BJ (cell line): ENCODE measurements at regions not wholly inside any gene's neighbourhood (a gene's known extent, or its start where the extent isn't known, plus 50 kb on each side); places are given as distances from the start of the nearest gene placed in this dataset.

Source experiments
- CTCF ChIA-PET: fragments of 350-600 bp; formaldehyde crosslinking; extraction: SDS; loops from one replicate; lab custom pipeline; 2021; ENCODE audit warnings: antibody characterized with exemption, inconsistent platforms; lab: Yijun Ruan, JAX
- POLR2A ChIA-PET: fragments of 300-600 bp; sonication (Branson Sonifier 250); formaldehyde crosslinking; extraction: SDS; loops from one replicate; lab custom pipeline; 2021; ENCODE audit warnings: antibody characterized with exemption; lab: Charles Lee
- DNase-seq: peaks from one replicate; pipeline ENCODE4 v3.0.0-alpha.2; 2011; ENCODE audit warnings: low read depth
- H3K27me3 ChIP-seq: 2 replicates; pipeline ENCODE4 v1.6.0; 2011; ENCODE audit warnings: low read length; ENCODE audit not compliant: control insufficient read depth, insufficient read depth
- H3K36me3 ChIP-seq: 2 replicates; pipeline ENCODE4 v1.5.1; 2011; ENCODE audit warnings: low read length; ENCODE audit not compliant: control insufficient read depth, insufficient read depth
- H3K4me3 ChIP-seq: 2 replicates; pipeline ENCODE4 v1.5.1; 2011; ENCODE audit warnings: low read depth, mild to moderate bottlenecking, control low read depth, low read length
- CTCF ChIP-seq: IDR thresholded peaks from 2 replicates; pipeline ENCODE4 v1.5.1; 2011; ENCODE audit warnings: low read depth, mild to moderate bottlenecking, control low read depth, inconsistent platforms, low read length, moderate library complexity; ENCODE audit not compliant: insufficient read depth

DNA sequence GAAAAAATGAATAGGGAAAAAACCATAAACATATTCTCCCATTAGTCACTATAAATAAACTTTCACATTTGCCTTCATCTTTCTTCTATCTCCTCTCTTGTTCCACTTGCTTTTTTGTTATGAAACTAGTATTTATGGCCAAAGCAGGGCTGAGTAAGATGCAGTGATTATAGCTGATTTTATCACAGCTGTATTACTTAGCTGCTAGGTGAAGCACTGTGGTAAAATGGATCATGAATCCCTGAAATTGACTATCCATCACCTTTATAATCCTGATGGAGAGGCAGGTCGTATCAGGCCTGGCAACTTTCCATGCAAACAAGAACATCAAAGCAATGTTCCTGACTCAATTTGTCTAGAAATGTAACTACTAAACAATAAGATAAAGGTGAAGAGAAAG, 471.6 kb downstream of the TUSC7 start:
- no peak for TF ChIP-seq CTCF
- no peaks in the 10 kb centered on the region for H3K36me3 ChIP-seq
- no peak for DNase-seq
- no peaks in the 10 kb centered on the region for H3K27me3 ChIP-seq
- no peak overlapping the region for H3K4me3 ChIP-seq
- CTCF ChIA-PET: no interaction called here
- POLR2A ChIA-PET: no interaction called here

DNA sequence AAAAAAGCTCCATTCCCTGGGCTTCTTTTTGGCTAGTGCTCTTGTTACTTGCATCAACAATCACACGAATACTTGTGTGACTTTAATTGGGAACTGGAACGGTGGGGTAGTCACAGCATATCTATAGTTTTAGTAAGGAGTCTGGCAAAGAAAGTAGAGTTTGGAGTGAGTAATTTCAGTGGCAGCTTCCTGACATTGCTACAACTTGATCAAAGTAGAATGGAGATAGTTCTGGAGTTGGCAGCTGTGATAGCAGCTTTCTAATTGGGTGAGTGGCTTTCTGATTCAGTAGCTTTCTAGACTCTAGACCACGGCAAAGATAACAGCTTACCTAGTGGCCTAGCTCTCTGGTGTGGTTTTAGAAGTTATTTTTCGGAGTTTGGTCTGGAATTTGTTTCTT, 475.0 kb downstream of the TUSC7 start:
- H3K4me3 ChIP-seq: no peak overlapping the region
- no peaks in the 10 kb centered on the region for H3K27me3 ChIP-seq
- DNase-seq: peak; percentile 27
- H3K36me3 ChIP-seq: no peaks in the 10 kb centered on the region
- no peak for TF ChIP-seq CTCF
- POLR2A ChIA-PET: no interaction called here
- CTCF ChIA-PET: interaction anchor here (0.9 kb wide), 1 partner anchor 124 kb away, joined by 3 read pairs; no protein-coding TSS in a partner anchor

- DNase-seq: no peak
- no peaks in the 10 kb centered on the region for H3K36me3 ChIP-seq
- no peaks in the 10 kb centered on the region for H3K27me3 ChIP-seq
- POLR2A ChIA-PET: no interaction called here
- TF ChIP-seq CTCF: no peak
- H3K4me3 ChIP-seq: no peak overlapping the region
- CTCF ChIA-PET: no interaction called here
Measured at GRCh38 chr3:117191245-117191644, 481.7 kb downstream of the TUSC7 start.

DNA sequence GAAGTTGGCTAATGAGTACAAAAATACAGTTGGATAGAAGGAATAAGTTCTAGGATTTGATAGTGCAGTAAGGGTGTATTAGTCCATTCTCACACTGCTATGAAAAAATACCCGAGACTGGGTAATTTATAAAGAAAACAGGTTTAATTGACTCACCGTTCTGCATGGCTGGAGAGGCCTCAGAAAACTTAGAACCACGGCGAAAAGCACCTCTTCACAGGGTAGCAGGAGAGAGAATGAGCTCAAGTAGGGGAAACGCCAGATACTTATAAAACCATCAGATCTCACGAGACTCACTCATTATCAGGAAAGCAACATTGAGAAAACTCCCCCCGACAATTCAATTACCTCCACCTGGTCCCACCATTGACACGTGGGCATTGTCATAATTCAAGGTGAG, 483.3 kb downstream of the TUSC7 start:
- Histone ChIP-seq H3K4me3 (no peak overlapping the region), H3K36me3 (no peaks in the 10 kb centered on the region), H3K27me3 (no peaks in the 10 kb centered on the region)
- DNase-seq: no peak
- ChIA-PET CTCF (interaction anchor here (0.6 to 3.7 kb wide), 9 partner anchors 21 to 249 kb away, joined by 3 to 13 read pairs (median 3); no protein-coding TSS in a partner anchor), POLR2A (interaction anchor here (0.6 kb wide), 1 partner anchor 20 kb away, joined by 3 read pairs; no protein-coding TSS in a partner anchor)
- TF ChIP-seq CTCF: no peak

- POLR2A ChIA-PET: no interaction called here
- CTCF ChIA-PET: interaction anchor here (0.6 to 3.7 kb wide), 9 partner anchors 20 to 249 kb away, joined by 3 to 13 read pairs (median 3); no protein-coding TSS in a partner anchor
- Histone ChIP-seq H3K36me3 (no peaks in the 10 kb centered on the region), H3K4me3 (no peak overlapping the region), H3K27me3 (no peaks in the 10 kb centered on the region)
- no peak for DNase-seq
- peak; percentile 54 for TF ChIP-seq CTCF
Measured at GRCh38 chr3:117193390-117193789, 483.8 kb downstream of the TUSC7 start.
